Large intestine (tissue), 3 donors: ENCODE measurements at regions not wholly inside any gene's neighbourhood (a gene's known extent, or its start where the extent isn't known, plus 50 kb on each side); places are given as distances from the start of the nearest gene placed in this dataset.
"Not testable (repeated sequence)": the region's sequence is repeated elsewhere in the genome, so short reads cannot be mapped to it uniquely, and the experiment has no call there.

Experiments used
- DNase-seq, 2 donors: peaks; one replicate each; pipeline versions ENCODE4 v3.0.0 to v3.0.0-alpha.2; 2013
- H3K27ac ChIP-seq: one replicate; pipeline ENCODE4 v1.5.1; 2013; ENCODE audit warnings: low read length
- H3K27me3 ChIP-seq: 2 replicates; pipeline ENCODE4 v1.6.1; 2013; ENCODE audit warnings: low read length; ENCODE audit not compliant: control insufficient read depth, insufficient read depth
- H3K36me3 ChIP-seq: 2 replicates; pipeline ENCODE4 v1.6.1; 2013; ENCODE audit warnings: low read length; ENCODE audit not compliant: control insufficient read depth, insufficient read depth
- H3K4me1 ChIP-seq: one replicate; pipeline ENCODE4 v1.6.1; 2013; ENCODE audit warnings: low read length; ENCODE audit not compliant: control insufficient read depth, insufficient read depth
- H3K4me3 ChIP-seq: one replicate; pipeline ENCODE4 v1.5.1; 2013; ENCODE audit warnings: low read length
- H3K9me3 ChIP-seq: one replicate; pipeline ENCODE4 v1.6.1; 2013; ENCODE audit warnings: mild to moderate bottlenecking, low read depth, low read length, moderate library complexity; ENCODE audit not compliant: control insufficient read depth
- WGBS: methylation state at CpG from one replicate; pipeline ENCODE4 v1.1.5; 2013; ENCODE audit warnings: low lambda C conversion rate; ENCODE audit not compliant: insufficient coverage; 5-methylcytosine and 5-hydroxymethylcytosine counted together

DNA sequence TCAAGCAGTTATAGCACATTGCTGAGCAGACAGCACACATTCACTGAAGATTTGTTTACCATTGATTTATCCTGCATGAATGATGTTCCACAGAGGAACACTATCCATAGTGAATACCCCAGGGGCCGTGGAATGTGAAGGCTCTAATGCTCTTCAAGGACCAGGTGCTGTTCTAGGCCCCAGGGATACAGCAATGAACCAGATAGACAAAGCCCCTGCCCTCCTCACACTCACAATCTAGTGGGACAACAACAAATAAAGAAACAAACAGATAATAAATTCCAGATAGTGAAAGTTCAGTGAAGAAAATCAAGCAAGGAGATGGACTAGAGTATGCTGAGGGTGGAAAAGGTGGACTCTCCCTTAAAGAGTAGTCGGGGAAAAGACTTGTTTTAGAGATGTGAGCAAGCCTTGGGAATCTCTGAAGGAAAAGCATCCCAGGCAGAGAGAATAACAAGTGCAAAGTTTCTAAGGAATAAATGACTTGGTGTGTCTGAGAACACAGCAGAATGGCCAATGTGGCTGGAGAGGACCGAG lies 117.7 kb downstream of the CCDC71L start:
- WGBS = 100% methylated on average over 1 of the region's 3 CpGs
- H3K27me3 ChIP-seq = no peaks in the 10 kb centered on the region
- no peaks in the 10 kb centered on the region for H3K4me1 ChIP-seq
- H3K27ac ChIP-seq = no peak overlapping the region
- H3K36me3 ChIP-seq = no peaks in the 10 kb centered on the region
- no peak for DNase-seq
- no peak overlapping the region for H3K4me3 ChIP-seq
- no peaks in the 10 kb centered on the region for H3K9me3 ChIP-seq

DNA sequence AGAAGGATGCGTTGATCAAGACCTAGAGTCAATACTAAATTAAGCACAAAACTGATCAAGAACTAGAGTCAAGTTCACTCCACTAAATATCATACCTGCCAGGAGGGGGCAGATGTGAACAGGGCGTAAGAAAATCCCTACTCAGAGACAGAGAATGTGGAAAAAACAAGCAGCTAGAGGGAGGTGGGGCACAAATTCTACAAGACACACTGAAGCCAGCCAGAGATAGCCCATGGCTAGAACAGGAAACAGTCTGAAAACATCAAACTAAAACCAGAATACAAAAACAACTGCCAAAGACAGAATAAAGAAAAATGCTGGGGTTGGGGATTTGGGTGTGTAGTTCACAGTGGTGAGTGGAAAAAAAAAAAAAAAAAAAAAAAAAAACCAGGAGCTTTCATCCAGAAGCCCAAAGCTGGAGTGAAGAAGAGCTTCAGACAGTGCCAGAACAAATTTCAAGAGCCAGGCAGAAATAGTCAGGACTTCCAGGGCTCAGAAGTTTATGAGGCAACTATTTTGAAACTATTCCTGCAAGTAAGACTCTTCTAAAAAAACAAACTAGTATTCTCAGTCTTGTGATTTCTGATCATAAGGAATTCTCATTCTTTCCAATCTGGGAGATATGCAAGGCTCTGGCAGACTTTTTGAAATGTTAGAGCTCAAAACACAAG lies 118.3 kb downstream of the CCDC71L start:
- H3K36me3 ChIP-seq = no peaks in the 10 kb centered on the region
- no peak overlapping the region for H3K4me3 ChIP-seq
- no peaks in the 10 kb centered on the region for H3K27me3 ChIP-seq
- no peaks in the 10 kb centered on the region for H3K9me3 ChIP-seq
- WGBS = no CpG with 5 or more reads among the region's 2 CpGs
- peak; percentile 70 to 75 for DNase-seq
- no peaks in the 10 kb centered on the region for H3K4me1 ChIP-seq
- no peak overlapping the region for H3K27ac ChIP-seq

DNA sequence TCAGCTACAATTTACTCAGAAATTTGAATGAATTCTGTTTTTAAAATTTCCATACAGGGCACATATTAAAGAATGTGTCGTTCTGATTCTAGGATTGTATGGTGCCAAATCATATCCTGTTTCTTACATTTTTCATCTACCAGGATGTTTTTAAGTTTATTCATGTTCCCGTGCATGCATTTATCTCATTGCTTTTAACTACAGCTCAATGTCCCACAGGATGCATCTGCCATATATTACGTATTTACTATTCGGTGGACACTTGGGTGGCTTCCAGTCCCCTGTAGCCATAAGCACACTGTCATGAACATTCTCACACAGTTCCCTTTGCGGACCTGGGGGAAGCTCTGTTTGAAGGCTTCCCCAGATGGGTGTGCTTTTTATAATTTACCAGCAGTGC lies 122.3 kb downstream of the CCDC71L start:
- Histone ChIP-seq H3K9me3 (no peaks in the 10 kb centered on the region), H3K4me3 (no peak overlapping the region), H3K4me1 (no peaks in the 10 kb centered on the region), H3K27me3 (no peaks in the 10 kb centered on the region), H3K27ac (no peak overlapping the region), H3K36me3 (no peaks in the 10 kb centered on the region)
- DNase-seq = no peak
- WGBS = 83% methylated on average over 1 of the region's 5 CpGs

DNA sequence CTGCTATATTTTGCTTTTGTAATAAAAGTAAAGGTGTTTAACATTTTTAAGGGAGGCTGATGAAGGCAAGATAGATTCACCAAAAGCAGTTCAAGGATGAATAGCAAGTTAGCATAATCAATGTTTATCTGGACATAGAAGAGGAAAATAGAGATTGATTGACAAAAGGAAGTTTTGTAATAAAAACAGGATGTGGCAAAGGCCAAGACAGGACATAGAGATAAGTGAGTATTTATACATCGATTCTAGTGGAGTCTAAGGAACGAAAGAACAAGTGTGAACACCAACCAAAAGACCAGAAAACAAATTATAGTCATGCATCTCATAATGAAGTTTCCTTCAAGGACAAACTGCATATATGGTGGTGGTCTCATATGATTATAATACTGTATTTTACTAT lies 123.8 kb downstream of the CCDC71L start:
- no peaks in the 10 kb centered on the region for H3K4me1 ChIP-seq
- no peaks in the 10 kb centered on the region for H3K9me3 ChIP-seq
- H3K36me3 ChIP-seq = no peaks in the 10 kb centered on the region
- DNase-seq = no peak
- WGBS = 80% methylated on average over 2 of the region's 2 CpGs
- no peak overlapping the region for H3K4me3 ChIP-seq
- H3K27ac ChIP-seq = no peak overlapping the region
- no peaks in the 10 kb centered on the region for H3K27me3 ChIP-seq

DNA sequence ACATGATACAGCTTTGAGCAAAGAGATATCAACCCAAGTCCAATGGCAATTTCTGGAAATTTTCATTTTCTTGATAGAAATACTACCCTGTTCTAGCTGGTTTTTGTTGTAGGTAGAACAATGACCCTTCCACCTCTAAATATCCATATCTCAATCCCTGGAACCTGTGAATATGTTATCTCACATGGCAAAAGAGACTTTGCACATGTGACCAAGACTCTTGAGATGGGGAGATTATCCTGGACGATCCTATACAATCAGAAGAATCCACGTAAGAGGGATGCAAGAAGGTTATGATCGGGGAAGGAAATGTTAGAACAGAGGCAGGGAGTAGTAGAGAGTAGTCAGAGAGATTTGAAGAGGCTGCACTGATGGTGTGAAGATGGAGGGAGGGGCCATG lies 124.9 kb downstream of the CCDC71L start:
- H3K9me3 ChIP-seq = no peaks in the 10 kb centered on the region
- WGBS = 83% methylated on average over 3 of the region's 3 CpGs
- no peaks in the 10 kb centered on the region for H3K4me1 ChIP-seq
- no peak overlapping the region for H3K27ac ChIP-seq
- H3K36me3 ChIP-seq = no peaks in the 10 kb centered on the region
- no peak for DNase-seq
- no peaks in the 10 kb centered on the region for H3K27me3 ChIP-seq
- no peak overlapping the region for H3K4me3 ChIP-seq

DNA sequence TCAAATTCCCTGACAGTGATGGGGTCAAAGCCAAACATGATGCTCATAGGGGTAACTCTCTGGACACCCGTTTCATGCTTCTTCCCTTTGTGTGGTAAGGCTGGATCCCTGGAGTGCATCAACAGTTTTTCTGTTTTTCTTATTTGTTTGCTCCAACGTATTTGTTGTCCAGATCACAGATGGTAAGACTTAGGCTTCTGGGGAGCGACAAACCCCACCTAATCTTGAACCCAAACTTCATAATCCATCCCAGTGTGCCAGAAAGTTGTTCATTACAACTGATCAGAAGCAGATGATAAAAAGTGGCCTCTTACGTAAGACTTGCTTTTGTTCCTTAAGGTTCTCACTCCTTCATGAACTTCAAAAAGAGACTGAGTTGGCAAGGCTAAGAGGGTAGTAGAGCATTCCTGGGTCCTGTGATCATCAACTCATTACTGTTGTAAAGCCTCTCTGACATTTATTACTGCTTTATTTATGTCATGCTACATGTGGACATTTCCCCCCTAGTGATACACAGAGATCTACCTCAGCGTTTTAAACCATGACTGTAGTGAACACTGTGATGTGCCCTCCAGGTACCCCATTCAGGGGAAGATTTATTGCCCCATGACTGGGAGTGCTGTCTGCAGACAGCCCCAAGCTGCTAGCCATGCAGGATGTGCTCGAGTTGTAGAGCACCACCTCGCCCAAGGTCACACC lies 125.6 kb downstream of the CCDC71L start:
- no peak overlapping the region for H3K4me3 ChIP-seq
- no peak overlapping the region for H3K27ac ChIP-seq
- WGBS = 100% methylated on average over 1 of the region's 7 CpGs
- H3K36me3 ChIP-seq = no peaks in the 10 kb centered on the region
- DNase-seq = no peak
- no peaks in the 10 kb centered on the region for H3K9me3 ChIP-seq
- no peaks in the 10 kb centered on the region for H3K27me3 ChIP-seq
- no peaks in the 10 kb centered on the region for H3K4me1 ChIP-seq

DNA sequence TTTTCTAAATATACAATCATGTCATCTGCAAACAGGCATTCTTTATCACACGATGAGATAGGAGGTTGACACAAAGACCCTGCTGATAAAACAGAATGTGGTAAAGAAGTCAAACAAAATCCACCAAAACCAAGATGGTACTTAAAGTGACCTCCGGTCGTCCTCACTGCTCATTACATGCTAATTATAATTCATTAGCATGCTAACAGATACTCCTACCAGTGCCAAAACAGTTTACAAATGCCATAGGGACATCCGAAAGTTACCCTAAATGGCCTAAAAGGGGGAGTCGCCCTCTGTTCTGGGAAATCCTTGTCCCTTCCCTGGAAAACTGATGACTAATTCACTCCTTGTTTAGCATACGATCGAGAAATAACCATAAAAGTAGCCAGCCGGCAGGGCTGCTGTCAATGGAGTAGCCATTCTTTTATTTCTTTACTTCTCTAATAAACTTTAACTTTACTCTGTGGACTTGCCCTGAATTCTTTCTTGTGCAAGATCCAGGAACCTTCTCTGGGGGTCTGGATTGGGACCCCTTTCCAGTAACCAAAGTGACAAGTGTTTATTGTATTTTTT lies 126.6 kb downstream of the CCDC71L start:
- Histone ChIP-seq H3K9me3 (no peaks in the 10 kb centered on the region), H3K27me3 (no peaks in the 10 kb centered on the region), H3K36me3 (no peaks in the 10 kb centered on the region), H3K27ac (no peak overlapping the region), H3K4me3 (no peak overlapping the region), H3K4me1 (no peaks in the 10 kb centered on the region)
- 60% methylated on average over 3 of the region's 8 CpGs for WGBS
- DNase-seq = no peak

DNA sequence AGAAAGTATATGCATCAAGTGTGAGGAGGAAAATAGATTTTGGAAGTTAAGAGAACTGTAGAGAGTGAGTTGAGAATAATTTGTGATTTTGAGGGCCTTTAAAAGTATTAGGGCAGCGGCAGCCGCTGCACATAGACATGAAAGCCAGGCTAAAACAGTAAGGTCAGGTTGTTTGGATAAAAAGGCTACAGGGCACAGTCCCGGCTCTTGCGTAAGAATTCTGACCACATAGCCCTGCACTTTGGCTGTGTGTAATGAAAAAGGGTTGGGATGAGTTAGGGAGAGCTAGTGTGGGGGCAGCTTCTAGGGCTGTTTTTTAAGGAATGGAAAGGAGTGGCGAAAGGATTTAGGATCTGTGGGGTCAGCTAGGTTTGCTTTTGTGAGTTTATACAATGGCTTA lies 130.8 kb downstream of the CCDC71L start:
- DNase-seq, H3K4me1 ChIP-seq, H3K27ac ChIP-seq, H3K27me3 ChIP-seq, H3K36me3 ChIP-seq, H3K4me3 ChIP-seq, H3K9me3 ChIP-seq: not testable (repeated sequence)
- 83% methylated on average over 1 of the region's 5 CpGs for WGBS

DNA sequence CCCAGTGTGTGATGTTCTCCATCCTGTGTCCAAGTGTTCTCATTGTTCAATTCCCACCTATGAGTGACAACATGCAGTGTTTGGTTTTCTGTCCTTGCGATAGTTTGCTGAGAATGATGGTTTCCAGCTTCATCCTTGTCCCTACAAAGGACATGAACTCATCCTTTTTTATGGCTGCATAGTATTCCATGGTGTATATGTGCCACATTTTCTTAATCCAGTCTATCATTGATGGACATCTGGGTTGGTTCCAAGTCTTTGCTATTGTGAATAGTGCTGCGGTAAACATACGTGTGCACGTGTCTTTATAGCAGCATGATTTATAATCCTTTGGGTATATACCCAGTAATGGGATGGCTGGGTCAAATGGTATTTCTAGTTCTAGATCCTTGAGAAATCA lies 134.3 kb downstream of the CCDC71L start:
- H3K4me3 ChIP-seq, DNase-seq, H3K27me3 ChIP-seq, H3K9me3 ChIP-seq, H3K4me1 ChIP-seq, H3K27ac ChIP-seq, H3K36me3 ChIP-seq: not testable (repeated sequence)
- WGBS = no CpG with 5 or more reads among the region's 4 CpGs

DNA sequence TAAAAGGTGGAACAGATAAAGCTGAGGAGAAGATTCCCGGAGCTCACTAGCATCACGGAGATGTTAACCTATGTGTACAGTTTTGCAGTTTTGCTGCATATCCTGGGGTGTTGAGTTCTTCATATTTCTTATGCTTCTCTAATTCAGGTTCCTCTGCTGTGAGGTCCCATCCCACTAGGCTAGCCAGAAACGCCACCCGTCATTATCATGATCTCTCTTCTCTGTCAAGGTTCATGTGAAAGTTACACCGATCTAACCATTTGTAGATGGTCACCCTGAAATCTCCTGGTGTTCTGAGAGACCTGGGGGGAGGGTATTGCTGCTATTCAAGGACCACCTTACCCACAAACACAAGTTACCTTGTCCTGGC lies 136.3 kb downstream of the CCDC71L start:
- Histone ChIP-seq H3K4me3 (no peak overlapping the region), H3K27ac (no peak overlapping the region), H3K27me3 (peaks cover 3% of the 10 kb centered on the region), H3K9me3 (no peaks in the 10 kb centered on the region), H3K4me1 (no peaks in the 10 kb centered on the region), H3K36me3 (no peaks in the 10 kb centered on the region)
- DNase-seq = no peak
- 93% methylated on average over 2 of the region's 5 CpGs for WGBS
